A549 (cell line): ENCODE measurements at regions not wholly inside any gene's neighbourhood (a gene's known extent, or its start where the extent isn't known, plus 50 kb on each side); places are given as distances from the start of the nearest gene placed in this dataset.
"Not testable (repeated sequence)": the region's sequence is repeated elsewhere in the genome, so short reads cannot be mapped to it uniquely, and the experiment has no call there.

ENCODE experiments used
- ATAC-seq, 2 experiments: fragments of 200-7000 bp in 1 of 2; fragments of >200 bp in 1 of 2; cut with Nextera tagmentation in 1 of 2; cut with Tn5 transposase in 1 of 2; 3 replicates each; pipeline versions ENCODE4 v1.8.0 to v1.9.1; 2018 to 2020; ENCODE audit warnings: mild to moderate bottlenecking in 1 of 2, moderate library complexity in 1 of 2
- CTCF ChIA-PET: fragments of 300-600 bp; sonication (Branson Sonifier 250); formaldehyde crosslinking; extraction: SDS; loops from one replicate; lab custom pipeline; 2021; ENCODE audit warnings: antibody characterized with exemption, inconsistent platforms; lab: Yijun Ruan, JAX
- POLR2A ChIA-PET: fragments of 350-600 bp; formaldehyde crosslinking; extraction: SDS; loops from one replicate; lab custom pipeline; 2021; ENCODE audit warnings: antibody characterized with exemption, inconsistent platforms; lab: Yijun Ruan, JAX
- DNase-seq, 2 experiments: peaks; one replicate each; pipeline versions ENCODE4 v3.0.0 to v3.0.0-alpha.2; 2011 to 2016; ENCODE audit warnings: low read depth in 1 of 2, low spot score in 1 of 2
- FAIRE-seq: peaks from 2 replicates; lab custom pipeline; 2011; peaks lifted over from hg19 to GRCh38; lab: Jason Lieb, UNC
- H3K27ac ChIP-seq, 2 experiments: fragments of >200 bp; sonication (Bioruptor Twin); formaldehyde crosslinking; 3 replicates each; pipeline ENCODE4 v1.5.1; 2016 to 2017
- H3K4me1 ChIP-seq: fragments of >200 bp; sonication (Bioruptor Twin); formaldehyde crosslinking; 3 replicates; pipeline ENCODE4 v1.6.1; 2016
- H3K4me2 ChIP-seq: fragments of >200 bp; sonication (Bioruptor Twin); formaldehyde crosslinking; 3 replicates; pipeline ENCODE4 v1.6.1; 2016
- H3K4me3 ChIP-seq: fragments of >200 bp; sonication (Bioruptor Twin); formaldehyde crosslinking; 3 replicates; pipeline ENCODE4 v1.5.1; 2016
- H3K9me3 ChIP-seq: fragments of >200 bp; sonication (Bioruptor Twin); formaldehyde crosslinking; 3 replicates; pipeline ENCODE4 v1.6.1; 2016
- CBX8 ChIP-seq: fragments of 200-600 bp; sonication (generic); IDR thresholded peaks from 2 replicates; pipeline ENCODE4 v1.6.1; 2016
- CEBPB ChIP-seq, 2 experiments: fragments of >200 bp in 1 of 2; sonication (Bioruptor Twin) in 1 of 2; formaldehyde crosslinking in 1 of 2; IDR thresholded peaks; 2 replicates each; pipeline ENCODE4 v1.6.1; 2012 to 2016
- EP300 ChIP-seq, 2 experiments: fragments of >200 bp; sonication (Bioruptor Twin); formaldehyde crosslinking; IDR thresholded peaks; 2 replicates in 1 of 2; 3 replicates in 1 of 2; pipeline ENCODE4 v1.6.1; 2016 to 2017
- FOSL2 ChIP-seq, 2 experiments: fragments of 450-650 bp in 1 of 2; fragments of >200 bp in 1 of 2; sonication (Bioruptor Twin) in 1 of 2; formaldehyde crosslinking; IDR thresholded peaks; 2 replicates each; pipeline versions ENCODE4 v1.5.0 to v1.6.1; 2016 to 2020; ENCODE audit warnings: mild to moderate bottlenecking in 1 of 2, moderate library complexity in 1 of 2
- GATA3 ChIP-seq: IDR thresholded peaks from 2 replicates; pipeline ENCODE4 v1.6.1; 2012; ENCODE audit warnings: borderline replicate concordance
- HDAC2 ChIP-seq: fragments of 200-600 bp; sonication (generic); IDR thresholded peaks from 2 replicates; pipeline ENCODE4 v1.6.1; 2016
- HOXA7 ChIP-seq: fragments of 250-450 bp; sonication (Bioruptor Pico); IDR thresholded peaks from 2 replicates; pipeline ENCODE4 v1.5.0; 2020; ENCODE audit warnings: mild to moderate bottlenecking, moderate library complexity
- HOXB13 ChIP-seq: fragments of 250-450 bp; sonication (Bioruptor Pico); IDR thresholded peaks from 2 replicates; pipeline ENCODE4 v1.5.0; 2020; ENCODE audit warnings: low read depth, mild to moderate bottlenecking, moderate library complexity
- JUN ChIP-seq, 2 experiments: fragments of >200 bp; sonication (Bioruptor Twin); formaldehyde crosslinking; IDR thresholded peaks; 2 replicates in 1 of 2; 3 replicates in 1 of 2; pipeline ENCODE4 v1.6.1; 2016 to 2017
- JUNB ChIP-seq: fragments of >200 bp; sonication (Bioruptor Twin); formaldehyde crosslinking; IDR thresholded peaks from 2 replicates; pipeline ENCODE4 v1.6.1; 2016
- MAFK ChIP-seq: fragments of 450-650 bp; IDR thresholded peaks from 2 replicates; pipeline ENCODE4 v1.6.1; 2014; ENCODE audit not compliant: partially characterized antibody
- SREBF2 ChIP-seq: fragments of 450-650 bp; IDR thresholded peaks from 2 replicates; pipeline ENCODE4 v1.6.1; 2014; ENCODE audit warnings: mild to moderate bottlenecking, moderate library complexity
- ZFP36 ChIP-seq: fragments of 450-650 bp; IDR thresholded peaks from 2 replicates; pipeline ENCODE4 v1.6.1; 2014; ENCODE audit warnings: borderline replicate concordance; ENCODE audit not compliant: partially characterized antibody
- ZNF302 ChIP-seq: fragments of 250-450 bp; sonication (Bioruptor Pico); IDR thresholded peaks from 2 replicates; pipeline ENCODE4 v1.9.0; 2021; ENCODE audit warnings: inconsistent platforms, mild to moderate bottlenecking, moderate library complexity
- WGBS: methylation state at CpG from one replicate; pipeline ENCODE4 v1.1.6; 2017; ENCODE audit errors: missing lambda C conversion rate; 5-methylcytosine and 5-hydroxymethylcytosine counted together
- TF ChIP-seq, protein P1 (sequence below): IDR thresholded peaks from 2 replicates; pipeline ENCODE4 v1.6.1; 2012
- TF ChIP-seq, protein P2 (sequence below): fragments of 150-350 bp; IDR thresholded peaks from 2 replicates; pipeline ENCODE4 v1.6.1; 2014; ENCODE audit warnings: low read depth, mild to moderate bottlenecking, low read length
- TF ChIP-seq, protein P3 (sequence below): IDR thresholded peaks from 2 replicates; pipeline ENCODE4 v1.6.1; 2012

DNA sequence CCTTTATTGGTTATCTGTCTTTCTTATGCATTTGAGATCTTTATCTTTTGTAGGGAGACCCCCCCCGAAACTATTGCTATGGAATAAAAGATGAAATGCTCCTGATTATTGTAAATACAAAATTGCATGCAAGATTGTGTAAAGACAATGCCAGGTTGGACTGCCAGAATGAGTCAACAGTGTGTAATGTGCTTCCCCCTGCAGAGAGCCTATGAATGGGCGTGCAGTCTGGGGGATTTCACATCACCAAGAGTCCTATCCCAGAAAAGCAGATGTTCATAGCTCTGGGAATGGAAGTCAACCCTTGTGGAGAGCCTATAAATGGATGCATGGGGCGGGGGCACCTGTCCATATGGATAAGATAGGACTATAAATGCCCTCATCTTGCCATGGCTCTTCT, 584.3 kb downstream of the NSUN3 start:
- CTCF ChIA-PET, result no interaction called here
- peaks cover 33% of the 10 kb centered on the region for H3K4me1 ChIP-seq
- ATAC-seq (no peak), FAIRE-seq (no peak)
- 22% methylated on average over 3 of the region's 3 CpGs for WGBS
- peak overlapping the region; percentile 64 to 83; a peak in 5 of 6 replicates for H3K27ac ChIP-seq
- H3K4me3 ChIP-seq, result no peak overlapping the region
- TF ChIP-seq EP300 (IDR thresholded peaks at IDR 0.05) (peak in 1 of 2 experiments; percentile 14; a peak in 1 of 5 replicates), HOXB13 (CRISPR knock-in tag) (no peak), ZNF302 (CRISPR knock-in tag) (no peak), FOSL2 (IDR thresholded peaks at IDR 0.05) (no peak), FOSL2 (CRISPR knock-in tag; IDR thresholded peaks at IDR 0.05) (peak; percentile 15; the same call in 1 of the 2 replicates), JUNB (peak; percentile 35; the same call in 1 of the 2 replicates), SREBF2 (no peak), CBX8 (no peak), CEBPB (IDR thresholded peaks at IDR 0.05) (peak; percentile 15 to 39; a peak in 1 of 4 replicates), GATA3 (peak; percentile 22; the same call in 1 of the 2 replicates)
- TF ChIP-seq, protein P1, sequence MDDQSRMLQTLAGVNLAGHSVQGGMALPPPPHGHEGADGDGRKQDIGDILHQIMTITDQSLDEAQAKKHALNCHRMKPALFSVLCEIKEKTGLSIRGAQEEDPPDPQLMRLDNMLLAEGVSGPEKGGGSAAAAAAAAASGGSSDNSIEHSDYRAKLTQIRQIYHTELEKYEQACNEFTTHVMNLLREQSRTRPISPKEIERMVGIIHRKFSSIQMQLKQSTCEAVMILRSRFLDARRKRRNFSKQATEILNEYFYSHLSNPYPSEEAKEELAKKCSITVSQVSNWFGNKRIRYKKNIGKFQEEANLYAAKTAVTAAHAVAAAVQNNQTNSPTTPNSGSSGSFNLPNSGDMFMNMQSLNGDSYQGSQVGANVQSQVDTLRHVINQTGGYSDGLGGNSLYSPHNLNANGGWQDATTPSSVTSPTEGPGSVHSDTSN, result no peak
- TF ChIP-seq, protein P2, sequence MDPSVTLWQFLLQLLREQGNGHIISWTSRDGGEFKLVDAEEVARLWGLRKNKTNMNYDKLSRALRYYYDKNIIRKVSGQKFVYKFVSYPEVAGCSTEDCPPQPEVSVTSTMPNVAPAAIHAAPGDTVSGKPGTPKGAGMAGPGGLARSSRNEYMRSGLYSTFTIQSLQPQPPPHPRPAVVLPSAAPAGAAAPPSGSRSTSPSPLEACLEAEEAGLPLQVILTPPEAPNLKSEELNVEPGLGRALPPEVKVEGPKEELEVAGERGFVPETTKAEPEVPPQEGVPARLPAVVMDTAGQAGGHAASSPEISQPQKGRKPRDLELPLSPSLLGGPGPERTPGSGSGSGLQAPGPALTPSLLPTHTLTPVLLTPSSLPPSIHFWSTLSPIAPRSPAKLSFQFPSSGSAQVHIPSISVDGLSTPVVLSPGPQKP, result no peak
- TF ChIP-seq, all 56 proteins: peak for 5
- DNase-seq, result peak in 1 of 2 experiments; percentile 45
- POLR2A ChIA-PET, result no interaction called here
- Histone ChIP-seq H3K9me3 (no peaks in the 10 kb centered on the region), H3K4me2 (peak overlapping the region; percentile 72)

DNA sequence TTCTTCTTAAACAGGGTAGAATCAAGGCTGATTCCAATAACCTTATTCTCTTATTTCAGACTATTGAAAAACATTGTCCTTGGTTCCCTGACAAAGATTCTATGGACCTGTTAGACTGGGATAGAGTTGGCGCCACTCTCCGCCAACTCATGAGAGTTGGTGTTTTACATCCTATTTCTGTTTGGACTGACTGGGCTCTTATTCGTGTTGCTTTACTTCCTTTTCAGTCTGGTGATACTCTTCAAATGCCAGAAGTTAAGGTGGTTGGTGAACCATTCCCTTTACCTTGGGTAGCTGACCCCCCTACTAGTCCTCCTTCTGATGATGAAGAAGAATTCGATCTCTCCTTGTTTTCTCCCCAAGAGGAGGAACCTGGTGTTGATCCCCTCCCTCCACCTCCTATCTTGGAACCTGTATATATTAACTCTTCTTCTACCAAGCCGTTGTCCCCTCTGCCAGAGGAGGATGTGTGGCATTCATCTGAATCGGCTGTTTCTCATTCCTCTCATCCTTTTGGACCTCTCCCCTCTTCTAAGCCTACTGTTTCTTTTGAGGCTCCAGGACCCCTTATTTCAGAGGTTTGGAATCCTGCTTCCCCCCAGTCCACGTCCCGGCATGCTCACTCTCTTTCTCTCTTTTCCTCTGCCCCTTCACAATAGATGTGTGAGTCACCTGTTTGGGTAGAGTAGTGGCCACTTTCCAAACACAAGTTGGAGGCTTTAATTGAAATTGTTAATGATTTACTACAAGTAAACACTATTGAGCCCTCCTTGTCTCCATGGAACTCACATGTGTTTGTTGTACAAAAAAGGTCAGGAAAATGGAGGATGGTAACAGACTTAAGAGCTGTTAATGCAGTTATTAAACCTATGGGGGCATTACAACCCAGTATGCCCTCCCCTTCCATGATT, 585.7 kb downstream of the NSUN3 start:
- H3K4me2 ChIP-seq, result peak overlapping the region; percentile 72
- CTCF ChIA-PET; H3K9me3 ChIP-seq; POLR2A ChIA-PET; H3K4me3 ChIP-seq; TF ChIP-seq FOSL2 (IDR thresholded peaks at IDR 0.05): not testable (repeated sequence)
- ATAC-seq (peak; percentile 85 to 95), DNase-seq (peak; percentile 20 to 87), FAIRE-seq (peak; percentile 92)
- 27% methylated on average over 8 of the region's 8 CpGs for WGBS
- H3K4me1 ChIP-seq, result peaks cover 33% of the 10 kb centered on the region
- TF ChIP-seq FOSL2 (CRISPR knock-in tag; IDR thresholded peaks at IDR 0.05), result peak; percentile 84
- TF ChIP-seq JUN (IDR thresholded peaks at IDR 0.05), result 0 out of 5 replicates have a peak, but pooled peaks of 1 of the 2 experiments have one; percentile 28
- TF ChIP-seq, protein P3, sequence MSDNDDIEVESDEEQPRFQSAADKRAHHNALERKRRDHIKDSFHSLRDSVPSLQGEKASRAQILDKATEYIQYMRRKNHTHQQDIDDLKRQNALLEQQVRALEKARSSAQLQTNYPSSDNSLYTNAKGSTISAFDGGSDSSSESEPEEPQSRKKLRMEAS, result peak; percentile 40; the same call in 1 of the 2 replicates
- TF ChIP-seq JUNB, result peak; percentile 41; the same call in 1 of the 2 replicates
- TF ChIP-seq EP300 (IDR thresholded peaks at IDR 0.05), result 0 out of 5 replicates have a peak, but pooled peaks of 1 of the 2 experiments have one; percentile 12
- peak overlapping the region; percentile 64 to 83 for H3K27ac ChIP-seq

DNA sequence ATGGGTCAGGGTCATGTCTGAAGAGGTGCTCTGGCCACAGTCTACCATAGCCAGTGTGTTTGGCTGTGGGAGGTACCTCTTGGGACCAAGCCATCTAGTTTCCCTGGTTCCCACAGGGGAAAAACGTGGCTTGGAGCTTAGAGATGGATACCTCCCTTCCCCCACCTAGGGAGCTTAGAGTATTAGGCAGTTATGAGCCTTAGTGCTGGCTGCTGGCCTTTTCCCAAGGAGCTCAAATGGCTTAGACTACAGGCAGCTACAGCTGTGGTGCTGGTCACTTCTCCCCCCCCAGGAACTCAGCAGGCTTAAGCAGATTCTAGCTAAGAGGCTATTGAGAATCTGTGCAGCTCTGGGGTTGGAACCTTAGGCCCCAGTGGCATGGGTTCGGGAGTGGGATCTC, 591.2 kb downstream of the NSUN3 start:
- Histone ChIP-seq H3K4me3 (no peak overlapping the region), H3K4me1 (peaks cover 10% of the 10 kb centered on the region), H3K4me2 (no peak overlapping the region), H3K9me3 (peaks cover 4% of the 10 kb centered on the region; the same call in 1 of the 3 replicates), H3K27ac (no peak overlapping the region)
- DNase-seq (no peak), FAIRE-seq (no peak), ATAC-seq (no peak)
- 54% methylated on average over 2 of the region's 2 CpGs for WGBS
- no peak for TF ChIP-seq HDAC2
- ChIA-PET CTCF (no interaction called here), POLR2A (no interaction called here)

DNA sequence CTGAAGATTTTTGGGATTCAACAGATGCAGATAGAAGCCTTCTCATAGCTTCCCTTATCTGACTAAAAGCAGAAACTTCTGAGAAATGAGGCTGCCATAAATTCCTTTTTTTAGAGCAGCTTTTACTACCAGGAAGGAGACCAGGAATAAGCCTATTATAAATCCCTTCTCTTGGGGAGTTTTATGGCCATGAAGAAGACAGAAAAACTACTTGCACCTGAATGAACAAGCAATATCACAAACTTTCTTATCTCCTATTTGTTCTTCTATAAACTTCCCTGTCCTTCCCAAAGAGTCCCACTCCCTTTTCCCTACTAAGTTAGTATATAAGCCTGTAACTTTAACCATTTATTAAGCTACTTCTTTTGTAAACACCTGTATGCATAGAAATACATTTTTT, 603.1 kb downstream of the NSUN3 start:
- ATAC-seq (no peak), DNase-seq (no peak), FAIRE-seq (no peak)
- ChIA-PET POLR2A (no interaction called here), CTCF (no interaction called here)
- Histone ChIP-seq H3K4me2 (no peak overlapping the region), H3K4me1 (0 out of 3 replicates have a peak, but pooled peaks cover under 1% of the 10 kb centered on the region), H3K4me3 (no peak overlapping the region), H3K9me3 (no peaks in the 10 kb centered on the region), H3K27ac (no peak overlapping the region)
- TF ChIP-seq MAFK (no peak), HOXA7 (CRISPR knock-in tag) (no peak), ZFP36 (no peak)
